OCI-LY3 (cell line): ENCODE measurements at regions not wholly inside any gene's neighbourhood (a gene's known extent, or its start where the extent isn't known, plus 50 kb on each side); places are given as distances from the start of the nearest gene placed in this dataset.

Source experiments
- EZH2phosphoT487 ChIP-seq: fragments of 200-600 bp; shearing (Covaris generic); IDR thresholded peaks from 2 replicates; pipeline ENCODE4 v1.6.1; 2018; ENCODE audit warnings: antibody characterized with exemption, mixed run types, low read depth
- TF ChIP-seq, protein P1 (sequence below): fragments of 200-600, 300-600 bp; sonication (generic); IDR thresholded peaks from 2 replicates; pipeline ENCODE4 v1.5.1; 2014; ENCODE audit warnings: antibody characterized with exemption, low read length, low read depth

DNA sequence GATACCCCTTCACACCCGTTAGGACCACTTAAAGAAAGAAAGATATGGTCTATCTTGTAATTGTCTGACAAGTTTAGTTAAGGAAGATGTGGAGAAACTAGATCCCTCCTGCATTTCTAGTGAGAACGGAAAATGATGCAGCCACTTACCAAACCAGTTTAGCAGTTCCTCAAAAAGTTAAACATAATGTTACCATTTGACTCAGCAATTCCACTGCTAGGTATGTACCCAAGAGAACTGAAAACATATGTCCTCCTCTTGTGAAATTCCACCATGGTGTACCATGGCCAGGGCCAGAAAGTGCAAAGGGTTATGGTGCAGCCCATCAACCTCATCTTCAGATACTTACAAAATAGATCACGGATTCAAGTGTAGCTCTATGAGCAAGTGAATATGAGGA is 79.0 kb upstream of the ID2 start:
- TF ChIP-seq, protein P1, sequence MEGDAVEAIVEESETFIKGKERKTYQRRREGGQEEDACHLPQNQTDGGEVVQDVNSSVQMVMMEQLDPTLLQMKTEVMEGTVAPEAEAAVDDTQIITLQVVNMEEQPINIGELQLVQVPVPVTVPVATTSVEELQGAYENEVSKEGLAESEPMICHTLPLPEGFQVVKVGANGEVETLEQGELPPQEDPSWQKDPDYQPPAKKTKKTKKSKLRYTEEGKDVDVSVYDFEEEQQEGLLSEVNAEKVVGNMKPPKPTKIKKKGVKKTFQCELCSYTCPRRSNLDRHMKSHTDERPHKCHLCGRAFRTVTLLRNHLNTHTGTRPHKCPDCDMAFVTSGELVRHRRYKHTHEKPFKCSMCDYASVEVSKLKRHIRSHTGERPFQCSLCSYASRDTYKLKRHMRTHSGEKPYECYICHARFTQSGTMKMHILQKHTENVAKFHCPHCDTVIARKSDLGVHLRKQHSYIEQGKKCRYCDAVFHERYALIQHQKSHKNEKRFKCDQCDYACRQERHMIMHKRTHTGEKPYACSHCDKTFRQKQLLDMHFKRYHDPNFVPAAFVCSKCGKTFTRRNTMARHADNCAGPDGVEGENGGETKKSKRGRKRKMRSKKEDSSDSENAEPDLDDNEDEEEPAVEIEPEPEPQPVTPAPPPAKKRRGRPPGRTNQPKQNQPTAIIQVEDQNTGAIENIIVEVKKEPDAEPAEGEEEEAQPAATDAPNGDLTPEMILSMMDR, result no peak
- TF ChIP-seq EZH2phosphoT487, result no peak
